B cell (primary cell): ENCODE measurements at regions not wholly inside any gene's neighbourhood (a gene's known extent, or its start where the extent isn't known, plus 50 kb on each side); places are given as distances from the start of the nearest gene placed in this dataset.

Experiments used
- ATAC-seq: fragments of 200-7000 bp; cut with Tn5 transposase; one replicate; pipeline ENCODE4 v1.10.0; 2021; ENCODE audit warnings: low read depth, mild to moderate bottlenecking, moderate number of reproducible peaks, moderate library complexity
- CTCF ChIA-PET: fragments of 350-600 bp; sonication (Branson Sonifier 250); formaldehyde crosslinking; loops from one replicate; lab custom pipeline; 2021; ENCODE audit warnings: antibody characterized with exemption, inconsistent platforms; lab: Charles Lee
- POLR2A ChIA-PET: fragments of 350-600 bp; sonication (Branson Sonifier 250); formaldehyde crosslinking; loops from one replicate; lab custom pipeline; 2021; ENCODE audit warnings: antibody characterized with exemption; lab: Charles Lee
- DNase-seq: peaks from one replicate; pipeline ENCODE4 v3.0.0; 2013
- H2AFZ ChIP-seq: 2 replicates; pipeline ENCODE4 v1.6.1; 2012; ENCODE audit warnings: mild to moderate bottlenecking, low read depth, low read length; ENCODE audit not compliant: insufficient read depth, poor library complexity, severe bottlenecking
- H3K27ac ChIP-seq, 2 donors: 1 replicate in 1 of 2; 2 replicates in 1 of 2; pipeline ENCODE4 v1.5.1; 2012 to 2013; ENCODE audit warnings: low read length in 2 of 2, mild to moderate bottlenecking in 2 of 2, moderate library complexity in 1 of 2
- H3K27me3 ChIP-seq, 4 experiments: fragments of 200-600 bp in 1 of 4; sonication (generic) in 1 of 4; replicated peaks in 1 of 4; 1 replicate in 2 of 4; 2 replicates in 2 of 4; pipeline versions ENCODE4 v1.6.1 to v1.7.0; 2013 to 2016; ENCODE audit warnings: low read length in 3 of 4, mild to moderate bottlenecking in 2 of 4, mixed read lengths in 1 of 4, moderate library complexity in 1 of 4; ENCODE audit not compliant: insufficient read depth in 4 of 4, control insufficient read depth in 3 of 4; ENCODE audit errors: control extremely low read depth in 1 of 4
- H3K36me3 ChIP-seq, 2 experiments: replicated peaks in 1 of 2; 1 replicate in 1 of 2; 2 replicates in 1 of 2; pipeline versions ENCODE4 v1.6.1 to v1.7.1; 2013; ENCODE audit warnings: low read length in 1 of 2; ENCODE audit not compliant: insufficient read depth in 2 of 2, control insufficient read depth in 1 of 2; ENCODE audit errors: control extremely low read depth in 1 of 2, extremely low read depth in 1 of 2
- H3K4me1 ChIP-seq, 2 donors: fragments of 200-600 bp in 1 of 2; sonication (generic) in 1 of 2; 1 replicate in 1 of 2; 2 replicates in 1 of 2; pipeline versions ENCODE4 v1.5.1 to v1.6.1; 2013 to 2017; ENCODE audit warnings: low read length in 2 of 2; ENCODE audit not compliant: control insufficient read depth in 2 of 2, insufficient read depth in 2 of 2
- H3K4me2 ChIP-seq: replicated peaks from 2 replicates; pipeline ENCODE3; 2012; ENCODE audit warnings: mild to moderate bottlenecking, low read depth, low read length; ENCODE audit not compliant: poor library complexity, severe bottlenecking
- H3K4me3 ChIP-seq, 5 experiments: fragments of 200-600 bp in 1 of 5; sonication (generic) in 1 of 5; 1 replicate in 3 of 5; 2 replicates in 2 of 5; pipeline versions ENCODE4 v1.5.1 to v1.7.0; 2011 to 2016; ENCODE audit warnings: low read length in 4 of 5, mild to moderate bottlenecking in 4 of 5, low read depth in 2 of 5, control low read depth in 1 of 5, moderate library complexity in 1 of 5; ENCODE audit not compliant: insufficient read depth in 1 of 5; ENCODE audit errors: control extremely low read depth in 1 of 5, extremely low read depth in 1 of 5
- H3K79me2 ChIP-seq: fragments of 200-600 bp; sonication (generic); one replicate; pipeline ENCODE4 v1.6.0; 2016; ENCODE audit warnings: low read length; ENCODE audit not compliant: control insufficient read depth, insufficient read depth
- H3K9ac ChIP-seq: fragments of 200-600 bp; sonication (generic); 2 replicates; pipeline ENCODE4 v1.6.1; 2017; ENCODE audit warnings: mild to moderate bottlenecking, low read length, moderate library complexity
- H3K9me3 ChIP-seq, 3 donors: one replicate each; pipeline versions ENCODE4 v1.6.1 to v1.7.1; 2013; ENCODE audit warnings: low read length in 2 of 3; ENCODE audit not compliant: control insufficient read depth in 2 of 3, insufficient read depth in 1 of 3; ENCODE audit errors: control extremely low read depth in 1 of 3
- H4K20me1 ChIP-seq: 2 replicates; pipeline ENCODE4 v1.6.0; 2012; ENCODE audit warnings: mild to moderate bottlenecking, low read length; ENCODE audit not compliant: insufficient read depth, control insufficient read depth, poor library complexity, severe bottlenecking
- H3K27ac Mint-ChIP-seq: one replicate; pipeline ENCODE4 v1.8.0; 2021; ENCODE audit warnings: mixed read lengths
- H3K27me3 Mint-ChIP-seq: one replicate; pipeline ENCODE4 v1.8.0; 2021; ENCODE audit warnings: mixed read lengths
- H3K4me1 Mint-ChIP-seq: one replicate; pipeline ENCODE4 v1.8.0; 2021; ENCODE audit warnings: mixed read lengths
- H3K4me3 Mint-ChIP-seq: one replicate; pipeline ENCODE4 v1.8.0; 2021; ENCODE audit warnings: mixed read lengths
- H3K9me3 Mint-ChIP-seq: one replicate; pipeline ENCODE4 v1.8.0; 2022; ENCODE audit warnings: mixed read lengths; ENCODE audit not compliant: insufficient read depth
- CTCF ChIP-seq: fragments of 200-600 bp; IDR thresholded peaks from one replicate; pipeline ENCODE4 v1.8.0; 2022; ENCODE audit warnings: antibody characterized with exemption, mild to moderate bottlenecking
- EZH2 ChIP-seq: IDR thresholded peaks from 2 replicates; pipeline ENCODE4 v1.6.1; 2012; ENCODE audit warnings: borderline replicate concordance, low read depth, mild to moderate bottlenecking, moderate library complexity, low read length; ENCODE audit not compliant: insufficient read depth, poor library complexity, severe bottlenecking
- WGBS: methylation state at CpG from one replicate; pipeline ENCODE4 v1.1.5; 2013; ENCODE audit warnings: missing lambda C conversion rate; ENCODE audit not compliant: insufficient coverage; 5-methylcytosine and 5-hydroxymethylcytosine counted together
- intact Hi-C: fragments of 100-400 bp; cut with micrococcal nuclease; formaldehyde crosslinking; loops from one replicate; pipeline ENCODE4 v1.10.0; 2022

- TF ChIP-seq EZH2 (no peak), CTCF (no peak)
- H3K9me3 Mint-ChIP-seq = no peaks in the 10 kb centered on the region
- H3K27me3 ChIP-seq = no peaks in the 10 kb centered on the region
- peaks cover 10% of the 10 kb centered on the region for H3K27me3 Mint-ChIP-seq
- no peak overlapping the region for H3K9ac ChIP-seq
- ChIA-PET POLR2A (no interaction called here), CTCF (no interaction called here)
- H3K36me3 ChIP-seq = no peaks in the 10 kb centered on the region
- no peaks in the 10 kb centered on the region for H3K9me3 ChIP-seq
- H2AFZ ChIP-seq = no peak overlapping the region
- H3K27ac ChIP-seq = no peak overlapping the region
- no peak overlapping the region for H3K4me3 ChIP-seq
- intact Hi-C loops = no loop called here
- H3K4me3 Mint-ChIP-seq = no peak overlapping the region
- no peaks in the 10 kb centered on the region for H3K4me1 ChIP-seq
- no peak for ATAC-seq
- WGBS = 0% methylated on average over 1 of the region's 2 CpGs
- no peak overlapping the region for H3K4me2 ChIP-seq
- H4K20me1 ChIP-seq = no peaks in the 10 kb centered on the region
- no peak overlapping the region for H3K27ac Mint-ChIP-seq
- DNase-seq = no peak
- H3K4me1 Mint-ChIP-seq = no peaks in the 10 kb centered on the region
- H3K79me2 ChIP-seq = no peaks in the 10 kb centered on the region
Measured at GRCh38 chr10:120656107-120656506, 195.1 kb upstream of the WDR11 start.

GRCh38 chr10:120657371-120657770 is 193.8 kb upstream of the WDR11 start:
- Mint-ChIP-seq H3K9me3 (no peaks in the 10 kb centered on the region), H3K27ac (no peak overlapping the region), H3K27me3 (peaks cover 12% of the 10 kb centered on the region), H3K4me1 (no peaks in the 10 kb centered on the region), H3K4me3 (no peak overlapping the region)
- ATAC-seq (no peak), DNase-seq (no peak)
- Histone ChIP-seq H3K9ac (no peak overlapping the region), H3K27ac (no peak overlapping the region), H4K20me1 (no peaks in the 10 kb centered on the region), H3K9me3 (no peaks in the 10 kb centered on the region), H3K4me2 (no peak overlapping the region), H3K4me1 (no peaks in the 10 kb centered on the region), H2AFZ (no peak overlapping the region), H3K4me3 (no peak overlapping the region), H3K36me3 (no peaks in the 10 kb centered on the region), H3K79me2 (no peaks in the 10 kb centered on the region), H3K27me3 (no peaks in the 10 kb centered on the region)
- TF ChIP-seq EZH2 (no peak), CTCF (no peak)
- intact Hi-C loops = no loop called here
- 5% methylated on average over 3 of the region's 3 CpGs for WGBS
- ChIA-PET CTCF (no interaction called here), POLR2A (no interaction called here)
